PC-9 (cell line): ENCODE measurements at regions not wholly inside any gene's neighbourhood (a gene's known extent, or its start where the extent isn't known, plus 50 kb on each side); places are given as distances from the start of the nearest gene placed in this dataset.

Experiments
- BruUV-seq: library from RNA; stranded (reverse); fragments of 400-500 nt; replicated peaks from 2 replicates; lab custom pipeline; 2021; lab: Mats Ljungman, UMichigan
- CTCF ChIA-PET: fragments of 300-600 bp; sonication (Branson Sonifier 250); formaldehyde crosslinking; loops from one replicate; lab custom pipeline; 2022; ENCODE audit warnings: antibody characterized with exemption; lab: Charles Lee
- POLR2A ChIA-PET: fragments of 300-600 bp; sonication (Branson Sonifier 250); formaldehyde crosslinking; loops from one replicate; lab custom pipeline; 2022; ENCODE audit warnings: antibody characterized with exemption; ENCODE audit not compliant: unreplicated experiment; lab: Charles Lee
- DNase-seq, 2 experiments: peaks; one replicate each; pipeline versions ENCODE4 v3.0.0 to v3.0.0-alpha.2; 2015 to 2022; ENCODE audit warnings: mixed read lengths in 1 of 2
- H2AFZ ChIP-seq: fragments of 200-600 bp; sonication (generic); 2 replicates; pipeline ENCODE4 v1.8.1; 2017; ENCODE audit warnings: antibody characterized with exemption
- H3F3A ChIP-seq: fragments of 200-600 bp; sonication (generic); 2 replicates; pipeline ENCODE4 v1.8.1; 2017; ENCODE audit warnings: antibody characterized with exemption, mild to moderate bottlenecking, low read depth; ENCODE audit not compliant: insufficient read depth
- H3K27ac ChIP-seq: fragments of 200-600 bp; sonication (generic); 2 replicates; pipeline ENCODE4 v1.6.1; 2016; ENCODE audit warnings: mixed run types
- H3K27me3 ChIP-seq: fragments of 200-600 bp; sonication (generic); 2 replicates; pipeline ENCODE4 v1.6.1; 2016; ENCODE audit warnings: low read depth, mixed run types; ENCODE audit not compliant: insufficient read depth
- H3K36me3 ChIP-seq: fragments of 200-600 bp; sonication (generic); 2 replicates; pipeline ENCODE4 v1.6.1; 2016; ENCODE audit warnings: low read depth, mixed run types
- H3K4me1 ChIP-seq: fragments of 200-600 bp; sonication (generic); replicated peaks from 2 replicates; pipeline ENCODE4 v1.6.1; 2016; ENCODE audit warnings: mixed run types; ENCODE audit not compliant: insufficient read depth
- H3K4me2 ChIP-seq: fragments of 200-600 bp; sonication (generic); 2 replicates; pipeline ENCODE4 v1.6.1; 2017; ENCODE audit warnings: mixed run types
- H3K4me3 ChIP-seq: fragments of 200-600 bp; sonication (generic); 2 replicates; pipeline ENCODE4 v1.6.1; 2016; ENCODE audit warnings: mixed run types
- H3K79me2 ChIP-seq: fragments of 200-600 bp; sonication (generic); 2 replicates; pipeline ENCODE4 v1.6.1; 2017; ENCODE audit warnings: low read depth, mixed run types
- H3K9me2 ChIP-seq: fragments of 200-600 bp; sonication (generic); 2 replicates; pipeline ENCODE4 v1.8.1; 2017; ENCODE audit warnings: mild to moderate bottlenecking; ENCODE audit not compliant: insufficient read depth
- H3K9me3 ChIP-seq: fragments of 200-600 bp; sonication (generic); 2 replicates; pipeline ENCODE4 v1.8.1; 2016; ENCODE audit warnings: low read depth; ENCODE audit not compliant: insufficient read depth
- H4K20me1 ChIP-seq: fragments of 200-600 bp; sonication (generic); 2 replicates; pipeline ENCODE4 v1.8.1; 2017; ENCODE audit not compliant: insufficient read depth
- CTCF ChIP-seq: fragments of 200-600 bp; sonication (generic); conservative IDR thresholded peaks from 2 replicates; pipeline ENCODE4 v1.6.1; 2017; ENCODE audit warnings: mixed run types, antibody characterized with exemption, mild to moderate bottlenecking, moderate library complexity
- EZH2 ChIP-seq: fragments of 200-600 bp; sonication (generic); IDR thresholded peaks from 2 replicates; pipeline ENCODE4 v1.8.0; 2017; ENCODE audit warnings: antibody characterized with exemption, low read depth
- intact Hi-C: fragments of 100-400 bp; cut with micrococcal nuclease; formaldehyde crosslinking; loops from one replicate; pipeline ENCODE4 v1.10.0; 2022; ENCODE audit not compliant: unreplicated experiment

GRCh38 chr15:95742836-95743235 is 587.7 kb upstream of the NR2F2 start:
- Histone ChIP-seq H4K20me1 (no peaks in the 10 kb centered on the region), H3K4me3 (no peak overlapping the region), H3F3A (no peaks in the 10 kb centered on the region), H3K27ac (no peak overlapping the region), H3K4me1 (no peaks in the 10 kb centered on the region), H3K27me3 (no peaks in the 10 kb centered on the region), H3K9me2 (no peaks in the 10 kb centered on the region), H3K9me3 (no peaks in the 10 kb centered on the region), H3K4me2 (no peak overlapping the region), H3K79me2 (no peaks in the 10 kb centered on the region), H3K36me3 (no peaks in the 10 kb centered on the region), H2AFZ (no peak overlapping the region)
- TF ChIP-seq CTCF (no peak), EZH2 (no peak)
- ChIA-PET CTCF (no interaction called here), POLR2A (no interaction called here)
- intact Hi-C loops = no loop called here
- DNase-seq = no peak
- BruUV-seq = no TSS peak

- TF ChIP-seq EZH2 (no peak), CTCF (no peak)
- H3K4me2 ChIP-seq = no peak overlapping the region
- intact Hi-C loops = no loop called here
- no peaks in the 10 kb centered on the region for H3K36me3 ChIP-seq
- no TSS peak for BruUV-seq
- no peak overlapping the region for H3K4me3 ChIP-seq
- H3K27ac ChIP-seq = no peak overlapping the region
- no peaks in the 10 kb centered on the region for H3K9me3 ChIP-seq
- POLR2A ChIA-PET = no interaction called here
- CTCF ChIA-PET = no interaction called here
- H3K9me2 ChIP-seq = no peaks in the 10 kb centered on the region
- no peak overlapping the region for H2AFZ ChIP-seq
- H3K4me1 ChIP-seq = no peaks in the 10 kb centered on the region
- no peaks in the 10 kb centered on the region for H4K20me1 ChIP-seq
- H3K27me3 ChIP-seq = no peaks in the 10 kb centered on the region
- DNase-seq = no peak
- H3F3A ChIP-seq = no peaks in the 10 kb centered on the region
- H3K79me2 ChIP-seq = no peaks in the 10 kb centered on the region
Observed at GRCh38 chr15:95757171-95757570, 573.3 kb upstream of the NR2F2 start.

GRCh38 chr15:95758451-95758850 is 572.0 kb upstream of the NR2F2 start:
- CTCF ChIA-PET = no interaction called here
- Histone ChIP-seq H3K4me1 (no peaks in the 10 kb centered on the region), H4K20me1 (no peaks in the 10 kb centered on the region), H3K27ac (no peak overlapping the region), H3K36me3 (no peaks in the 10 kb centered on the region), H3F3A (no peaks in the 10 kb centered on the region), H3K27me3 (no peaks in the 10 kb centered on the region), H3K4me3 (no peak overlapping the region), H3K79me2 (no peaks in the 10 kb centered on the region), H3K4me2 (no peak overlapping the region), H3K9me2 (no peaks in the 10 kb centered on the region), H2AFZ (no peak overlapping the region), H3K9me3 (no peaks in the 10 kb centered on the region)
- intact Hi-C loops = no loop called here
- no peak for DNase-seq
- BruUV-seq = no TSS peak
- no peak for TF ChIP-seq CTCF
- no peak for TF ChIP-seq EZH2
- POLR2A ChIA-PET = no interaction called here
